Epidermal melanocyte (primary cell): ENCODE measurements at regions not wholly inside any gene's neighbourhood (a gene's known extent, or its start where the extent isn't known, plus 50 kb on each side); places are given as distances from the start of the nearest gene placed in this dataset.

Experiments used
- DNase-seq: peaks from one replicate; pipeline ENCODE4 v3.0.0; 2011; ENCODE audit warnings: low spot score; ENCODE audit not compliant: insufficient read length

DNA sequence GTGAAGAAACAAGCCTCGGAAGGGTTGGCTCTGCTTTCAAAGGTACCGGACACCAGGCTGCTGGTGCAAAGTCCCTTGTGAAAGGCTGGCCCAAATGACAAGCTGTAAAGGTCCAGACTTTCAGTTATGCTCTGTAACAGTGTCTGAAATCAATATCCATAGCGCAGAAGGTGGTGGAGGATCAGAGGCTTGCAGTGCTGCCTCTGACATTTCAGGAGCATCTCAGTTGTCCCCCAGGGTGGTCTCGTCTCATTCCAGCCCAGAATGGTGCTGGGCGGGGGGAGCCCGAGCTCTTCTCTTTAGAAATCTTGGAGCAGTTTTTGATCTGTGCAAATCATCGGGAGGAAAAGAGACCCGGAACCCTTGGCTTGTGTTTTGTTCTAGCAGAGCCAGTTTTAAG, 402.3 kb upstream of the RGMA start:
- DNase-seq, result no peak

DNA sequence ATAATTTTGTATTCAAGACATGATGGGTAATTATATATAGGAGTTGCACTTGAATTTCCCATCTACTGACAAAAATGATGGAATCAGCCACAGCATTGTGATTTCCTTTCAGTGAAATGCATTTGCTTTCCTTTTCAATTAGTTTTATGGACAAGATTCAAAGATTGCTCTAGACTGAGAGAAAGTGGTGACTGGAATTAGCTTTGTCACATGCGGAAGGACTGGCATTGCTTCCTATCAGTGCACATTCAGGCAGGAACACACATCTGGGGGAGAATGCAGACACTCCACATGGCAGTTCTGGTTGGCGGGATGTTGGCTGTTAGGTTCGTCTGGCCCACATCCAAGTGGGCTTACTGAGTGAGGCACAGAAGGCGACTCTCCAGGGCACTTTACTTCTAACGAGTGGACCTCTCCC, 399.3 kb upstream of the RGMA start:
- no peak for DNase-seq

DNA sequence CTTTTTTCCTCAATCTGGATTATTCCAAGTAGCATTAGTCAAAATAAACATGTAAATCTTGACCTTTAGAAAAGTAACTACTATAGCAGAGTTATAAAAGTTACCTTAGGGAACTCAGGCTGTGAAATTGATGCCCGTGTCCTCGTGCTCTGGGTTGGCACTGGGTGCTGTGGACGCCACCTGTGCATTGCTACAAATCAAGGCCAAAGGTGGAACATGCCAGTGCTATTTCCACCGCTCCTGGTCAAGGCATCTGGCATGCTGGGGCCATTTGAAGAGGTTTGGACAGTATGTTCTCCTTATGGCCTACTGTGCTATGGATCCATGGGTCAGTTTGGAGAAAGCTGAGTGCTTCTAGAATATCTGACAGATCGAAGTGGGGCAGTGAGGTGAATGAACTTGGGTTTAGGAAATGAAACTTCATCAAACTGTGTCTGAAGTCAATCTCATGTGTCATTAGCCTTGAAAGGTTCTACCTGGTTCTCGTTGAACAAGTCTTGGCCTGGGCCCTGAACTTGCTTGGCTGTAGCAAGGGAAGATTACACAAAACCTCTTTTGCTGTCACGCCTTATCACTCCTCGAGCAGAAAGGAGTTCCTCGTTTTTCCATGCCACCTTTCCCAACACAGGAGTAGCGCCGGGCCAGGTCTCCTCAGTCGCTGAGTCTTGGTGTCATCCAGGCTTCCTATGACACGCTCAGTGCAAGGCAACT, 397.6 kb upstream of the RGMA start:
- DNase-seq, result no peak

DNA sequence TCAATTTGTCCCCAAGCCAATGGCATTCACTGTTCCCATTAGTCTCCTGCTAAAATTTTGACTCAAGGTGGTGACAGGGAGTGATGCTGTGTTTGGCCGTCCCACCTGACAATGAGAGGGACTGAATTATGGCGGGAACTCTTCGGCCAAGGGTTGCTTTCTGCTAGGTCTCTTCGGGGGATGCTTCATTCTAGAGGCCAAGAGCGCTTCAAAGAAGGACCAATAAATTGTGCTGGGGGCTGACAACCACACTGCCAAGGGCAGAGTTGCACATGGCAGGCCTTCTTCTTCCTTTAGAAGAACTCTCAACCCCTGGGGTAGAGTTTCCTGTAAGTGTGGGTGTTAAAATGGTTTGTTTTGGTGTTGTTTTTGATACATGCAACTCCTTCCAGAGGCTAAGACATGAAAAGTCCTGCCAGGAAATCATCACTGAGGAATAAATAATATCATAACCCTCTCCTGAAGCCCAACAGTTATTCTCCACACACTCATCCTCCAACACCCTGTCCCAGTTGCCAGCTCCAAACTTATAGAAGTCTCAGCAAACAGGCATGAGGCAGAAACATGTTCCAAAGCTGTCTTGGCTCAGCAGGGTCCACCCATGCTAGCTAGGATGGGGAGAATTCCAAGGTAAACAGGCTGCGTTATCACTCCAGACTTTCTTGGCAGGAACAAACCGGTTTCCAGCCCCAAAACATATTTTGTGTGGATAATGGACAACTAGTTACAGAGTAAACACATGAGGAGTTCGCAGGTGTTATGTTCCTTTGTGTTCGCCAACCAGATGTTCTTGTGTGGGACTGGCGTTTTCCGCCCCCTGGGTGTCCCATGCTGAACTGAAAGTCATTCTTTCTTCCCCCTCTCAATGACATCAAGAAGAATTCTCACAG, 396.7 kb upstream of the RGMA start:
- no peak for DNase-seq

DNA sequence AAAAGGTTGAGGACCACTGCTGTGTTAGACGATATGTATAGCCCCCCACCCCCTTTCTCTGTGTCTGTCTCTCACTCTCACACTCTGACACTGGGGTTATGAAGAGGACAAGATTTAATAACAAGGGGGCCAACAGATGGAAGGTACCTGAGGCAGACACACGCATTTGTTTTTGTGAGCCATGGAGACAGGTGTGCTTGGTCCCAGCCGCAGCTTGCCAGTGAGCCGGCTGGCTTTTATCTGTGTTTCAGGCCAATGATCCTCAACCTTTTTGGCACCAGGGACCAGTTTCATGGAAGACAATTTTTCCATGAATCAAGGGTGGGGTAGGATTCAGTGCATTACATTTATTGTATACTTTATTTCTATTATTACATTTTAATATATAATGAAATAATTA, 394.9 kb upstream of the RGMA start:
- DNase-seq, result no peak

DNA sequence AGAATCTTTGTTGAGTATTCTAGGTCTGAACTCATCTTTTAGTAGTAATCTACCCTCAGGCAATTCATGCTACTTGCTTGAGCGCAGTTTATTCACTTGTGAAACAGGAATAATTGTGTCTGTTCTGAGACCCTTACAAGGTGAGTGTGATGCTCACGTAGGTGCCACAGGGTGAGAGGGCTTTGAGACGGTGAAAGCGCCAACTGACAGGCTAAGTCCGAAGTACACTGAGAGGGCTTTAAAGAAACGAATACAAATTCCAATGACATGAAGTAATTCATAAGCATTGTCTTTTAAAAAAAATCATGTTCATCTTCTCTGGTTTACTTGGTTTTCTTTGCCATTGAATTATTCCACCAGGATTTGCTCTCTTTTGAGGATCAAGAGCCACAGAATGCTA, 393.7 kb upstream of the RGMA start:
- DNase-seq, result no peak

DNA sequence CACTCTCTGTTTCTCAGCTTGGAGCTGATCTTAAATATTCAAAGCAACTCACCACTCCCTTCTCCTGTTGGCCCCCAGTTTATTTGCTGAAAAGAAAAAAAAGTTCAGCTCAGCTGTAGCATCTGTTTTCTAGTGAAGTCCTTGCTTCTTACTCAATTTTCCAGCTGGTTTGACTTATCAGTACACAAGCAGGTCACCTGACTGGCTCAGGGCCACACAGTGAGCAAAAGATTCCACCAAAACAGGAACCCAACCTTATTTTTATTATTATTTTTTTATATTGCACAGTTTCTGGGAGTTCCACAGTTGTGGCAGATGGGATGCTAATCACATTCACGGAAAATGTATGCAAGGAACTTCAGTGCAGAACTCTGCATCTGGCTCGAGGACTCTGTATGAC, 390.7 kb upstream of the RGMA start:
- no peak for DNase-seq

DNA sequence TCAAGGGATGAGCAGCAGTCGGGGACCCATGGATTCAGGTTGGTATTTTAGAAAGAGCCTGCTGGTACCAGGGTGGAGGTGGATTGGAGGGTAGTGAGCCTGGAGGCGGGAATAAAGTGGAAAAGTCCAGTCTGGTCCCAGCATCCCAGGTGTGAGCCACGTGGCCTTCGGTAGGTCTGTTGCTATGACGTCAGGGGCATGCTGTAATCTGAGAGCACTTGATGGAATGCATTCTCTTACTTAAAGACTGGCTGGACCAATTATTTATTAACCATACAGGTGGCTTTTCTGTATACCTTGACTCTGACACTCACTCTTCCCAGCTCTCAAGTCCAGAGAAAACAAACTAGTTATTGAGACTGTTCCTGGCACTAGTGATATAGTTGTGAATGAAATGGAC, 389.9 kb upstream of the RGMA start:
- no peak for DNase-seq

DNA sequence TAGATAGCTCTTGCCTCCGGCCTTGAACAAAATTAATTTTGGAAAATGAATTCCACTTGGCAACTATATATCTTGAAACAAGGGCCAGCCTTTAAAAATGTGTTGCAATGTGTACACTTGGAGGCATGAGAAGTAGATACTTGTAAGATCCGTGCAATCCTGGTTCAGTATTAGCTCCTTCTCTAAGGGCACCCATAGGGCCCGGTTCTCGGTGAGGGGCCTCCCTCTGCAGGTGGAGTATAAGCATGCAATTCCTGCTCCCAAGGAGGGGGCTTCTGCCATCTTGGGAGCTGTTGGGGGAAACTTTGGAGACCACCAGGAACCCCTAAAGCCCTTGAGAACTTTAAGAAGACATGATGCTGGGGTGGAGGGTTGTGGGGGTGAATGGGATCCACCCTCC, 388.7 kb upstream of the RGMA start:
- DNase-seq, result no peak

DNA sequence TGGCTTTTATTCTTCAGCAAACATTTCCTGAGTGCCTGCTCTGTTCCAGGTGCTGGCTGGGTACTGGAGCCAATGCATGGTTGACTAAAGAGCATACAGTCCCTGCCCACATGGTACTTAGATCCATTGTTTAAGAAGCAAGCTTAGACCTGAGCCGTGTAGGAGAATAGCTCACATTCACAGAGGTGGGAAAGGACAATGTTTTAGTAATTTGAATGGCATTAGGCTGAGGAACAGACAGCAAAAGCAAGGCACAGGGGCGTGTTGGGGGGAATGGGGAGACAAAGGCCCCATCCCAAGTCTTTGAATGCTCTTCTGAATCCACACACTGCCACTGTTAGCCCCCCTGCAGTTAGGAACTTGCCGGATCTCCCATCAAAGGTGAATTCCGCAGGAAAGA, 388.2 kb upstream of the RGMA start:
- no peak for DNase-seq

DNA sequence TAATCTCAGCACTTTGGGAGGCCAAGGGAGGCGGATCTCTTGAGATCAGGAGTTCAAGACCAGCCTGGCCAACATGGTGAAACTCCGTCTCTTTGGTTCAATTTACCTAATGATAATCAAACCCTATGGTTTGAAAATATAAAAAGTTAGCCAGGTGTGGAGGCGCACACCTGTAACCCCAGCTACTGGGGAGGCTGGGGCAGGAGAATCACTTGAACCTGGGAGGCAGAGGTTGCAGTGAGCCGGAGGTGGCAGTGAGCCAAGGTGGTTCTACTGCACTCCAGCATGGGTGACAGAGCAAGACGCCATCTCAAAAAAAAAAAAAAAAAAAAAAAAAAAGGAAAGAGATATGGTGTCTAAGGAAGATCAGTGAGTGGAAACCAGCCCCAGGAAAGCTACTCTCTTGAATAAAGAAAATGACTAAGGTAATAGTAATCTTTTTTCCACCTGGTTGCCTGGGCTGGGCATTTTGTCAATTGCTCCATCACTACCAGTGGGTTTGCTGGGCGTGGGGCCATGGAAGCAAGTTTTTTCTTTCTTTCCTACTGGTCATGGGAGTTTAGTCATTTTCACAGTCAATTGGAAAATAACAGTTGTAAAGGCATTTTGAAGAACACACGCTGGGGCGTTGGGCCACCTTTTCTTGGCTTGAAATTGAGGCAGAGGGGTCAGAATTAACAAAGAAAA, 387.6 kb upstream of the RGMA start:
- no peak for DNase-seq

DNA sequence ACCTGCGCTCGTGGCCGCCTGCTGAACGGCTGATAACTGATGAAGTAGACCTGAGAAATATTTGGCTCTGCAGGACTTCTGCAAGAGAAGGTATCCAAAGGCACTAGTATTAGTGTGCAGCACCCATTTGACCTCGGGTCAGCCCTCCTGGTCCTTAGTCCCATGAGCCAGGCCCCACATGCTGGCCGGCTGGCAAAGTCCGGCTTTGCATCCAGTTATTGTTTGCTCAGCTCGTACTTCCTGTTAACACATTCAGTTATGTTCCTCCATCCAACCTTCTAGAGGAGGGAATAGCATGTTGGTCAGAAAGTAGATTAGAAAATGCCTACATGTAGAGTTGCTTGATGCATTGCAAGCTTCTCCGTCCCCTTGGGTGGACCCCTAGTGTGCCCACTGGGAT, 385.7 kb upstream of the RGMA start:
- DNase-seq, result no peak

DNA sequence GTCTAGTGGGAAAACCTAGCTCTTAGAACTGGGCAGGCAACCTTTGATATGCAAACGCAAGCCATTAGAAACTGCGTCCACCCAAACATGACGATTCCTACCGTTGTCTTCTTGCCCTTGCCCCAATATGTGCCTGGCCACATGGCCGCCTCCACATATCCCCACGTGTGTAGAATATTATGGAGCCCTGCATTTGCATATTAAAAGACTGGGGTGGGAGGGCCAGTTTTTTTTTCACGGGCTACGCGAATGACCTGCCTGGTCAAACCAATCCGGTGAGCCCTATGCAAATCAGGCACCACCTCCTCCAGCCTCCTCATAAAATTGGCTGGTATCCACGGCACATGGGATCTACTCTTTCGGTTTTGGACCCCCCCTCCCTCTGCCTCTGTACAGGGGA, 381.0 kb upstream of the RGMA start:
- no peak for DNase-seq

DNA sequence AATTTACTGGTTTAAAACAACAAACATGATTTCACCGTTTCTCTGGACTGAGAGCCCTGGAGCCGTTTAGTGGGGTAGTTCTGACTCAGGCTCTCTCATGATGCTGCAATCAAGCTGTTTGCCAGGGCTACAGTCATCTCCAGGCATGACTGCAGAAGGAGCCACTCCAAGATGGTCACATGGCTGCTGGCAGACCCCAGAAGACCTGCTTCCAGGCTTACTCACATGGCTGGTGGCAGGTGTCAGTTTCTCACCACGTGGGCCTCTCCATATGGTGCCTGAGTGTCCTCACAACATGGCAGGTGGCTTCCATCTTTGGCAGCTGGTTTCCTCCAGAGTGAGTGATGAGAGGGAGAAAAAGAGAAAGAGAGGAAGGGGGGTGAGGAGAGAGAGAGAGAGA, 378.3 kb upstream of the RGMA start:
- DNase-seq, result no peak

DNA sequence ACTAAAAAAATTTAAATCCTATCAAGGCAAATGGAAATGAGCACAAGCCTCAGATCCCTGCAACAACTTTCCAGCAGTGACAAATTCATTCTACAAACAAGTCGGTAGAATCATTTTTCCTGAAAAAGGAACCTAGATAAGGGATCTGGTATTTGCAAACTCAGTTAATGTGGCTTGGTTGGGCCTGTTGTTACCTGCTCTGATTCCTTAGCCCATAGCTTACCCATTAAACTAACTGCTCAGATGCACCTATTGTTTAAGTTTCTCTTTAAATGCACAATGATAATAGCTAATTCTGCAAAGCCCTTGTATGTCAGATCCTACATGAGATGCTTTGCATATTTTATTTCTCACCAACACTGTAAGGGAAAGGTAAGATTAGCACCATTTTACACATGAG, 377.4 kb upstream of the RGMA start:
- DNase-seq, result no peak

DNA sequence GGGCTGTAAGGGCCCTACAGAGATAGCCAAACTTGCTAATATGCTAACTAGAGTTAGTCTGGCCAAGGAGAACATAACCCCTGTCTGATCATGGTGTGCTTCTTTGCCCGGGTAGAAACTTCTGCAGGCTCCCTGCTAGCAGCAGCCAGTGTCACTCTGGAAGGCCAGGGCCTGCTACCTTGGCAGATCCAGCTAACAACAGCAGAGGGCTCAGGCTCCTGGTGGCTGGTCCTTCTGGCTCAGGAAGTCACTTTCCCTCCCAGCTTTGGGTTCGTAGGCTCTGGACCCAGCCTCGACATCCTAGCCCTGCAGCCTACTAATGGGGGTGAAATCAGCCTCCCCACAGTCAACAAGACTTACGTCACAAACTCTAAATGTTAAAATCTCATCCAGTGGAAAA, 373.7 kb upstream of the RGMA start:
- DNase-seq, result no peak

DNA sequence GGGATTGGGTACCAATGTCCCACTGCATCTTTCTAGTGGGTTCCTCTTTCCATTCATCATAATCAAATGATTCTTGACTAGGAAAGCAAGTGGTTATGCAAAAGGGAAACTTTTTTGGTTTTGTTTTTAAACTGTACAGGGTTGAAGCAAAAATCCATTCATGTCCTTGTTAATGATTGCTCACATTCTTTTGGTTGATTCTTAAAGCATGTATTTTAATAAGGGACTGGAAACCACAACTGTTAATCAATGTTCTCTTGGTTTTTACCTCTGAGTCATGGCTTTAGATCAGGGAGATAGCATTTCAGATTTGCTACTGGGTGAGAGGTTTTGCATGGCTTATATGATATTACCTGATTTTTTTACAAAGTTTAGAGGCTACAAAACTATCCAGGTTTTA, 371.7 kb upstream of the RGMA start:
- no peak for DNase-seq

DNA sequence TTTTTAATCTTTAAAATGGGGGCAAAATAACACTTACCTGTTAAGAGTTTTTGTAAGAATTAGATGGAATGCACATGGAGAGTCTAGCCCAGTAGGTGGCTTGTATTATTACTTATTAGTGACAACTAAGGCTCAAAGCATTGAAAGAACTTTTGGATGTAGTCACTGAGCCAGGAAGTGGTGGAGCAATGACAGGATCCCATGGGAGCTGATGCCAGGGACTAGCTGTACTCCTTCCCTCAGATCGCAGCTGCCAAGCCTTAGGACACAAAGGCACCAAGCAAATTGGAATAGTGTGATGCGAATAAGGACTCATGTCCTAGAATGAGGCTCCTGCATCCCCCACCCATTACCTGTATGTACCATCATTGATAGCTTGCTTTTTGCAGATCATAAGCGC, 370.4 kb upstream of the RGMA start:
- DNase-seq, result no peak

DNA sequence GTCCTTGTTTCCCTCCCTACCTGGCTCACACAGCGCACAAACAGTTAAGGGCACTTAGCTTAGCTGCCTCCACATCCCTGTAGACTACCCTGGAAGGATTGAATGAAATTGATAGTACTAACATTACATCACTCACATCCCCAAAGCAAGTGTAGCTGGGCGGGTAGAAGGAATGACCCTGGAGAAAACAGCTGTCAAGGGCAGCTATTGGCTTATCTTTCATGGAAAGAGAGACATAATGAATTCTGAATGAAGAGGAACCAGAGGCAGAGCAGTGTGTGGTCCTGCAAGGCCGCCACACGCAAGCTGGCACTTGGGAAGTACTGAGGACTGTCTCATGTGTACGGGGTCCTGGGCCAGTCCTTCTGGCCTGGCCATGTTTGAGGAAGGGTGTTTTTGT, 369.6 kb upstream of the RGMA start:
- no peak for DNase-seq

DNA sequence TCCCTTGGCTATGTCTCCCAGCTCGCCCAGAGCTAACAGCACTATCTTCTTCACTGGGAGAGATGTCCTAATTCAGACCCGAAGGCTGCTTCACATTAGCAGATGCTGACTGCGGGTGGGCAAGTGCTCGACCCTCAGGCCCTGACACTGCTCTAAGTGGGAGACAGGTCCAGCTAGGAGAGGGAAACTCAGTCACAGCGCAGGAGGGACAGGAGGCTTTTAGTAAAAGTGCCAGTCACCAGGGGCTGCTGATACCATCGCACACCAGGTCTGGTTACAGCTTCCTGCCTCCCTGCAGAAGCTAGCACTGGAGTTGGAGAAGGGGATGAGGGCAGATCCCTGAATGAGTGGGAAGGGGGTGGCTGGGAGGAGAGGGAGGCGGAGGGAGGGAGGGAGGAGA, 365.8 kb upstream of the RGMA start:
- DNase-seq, result no peak

DNA sequence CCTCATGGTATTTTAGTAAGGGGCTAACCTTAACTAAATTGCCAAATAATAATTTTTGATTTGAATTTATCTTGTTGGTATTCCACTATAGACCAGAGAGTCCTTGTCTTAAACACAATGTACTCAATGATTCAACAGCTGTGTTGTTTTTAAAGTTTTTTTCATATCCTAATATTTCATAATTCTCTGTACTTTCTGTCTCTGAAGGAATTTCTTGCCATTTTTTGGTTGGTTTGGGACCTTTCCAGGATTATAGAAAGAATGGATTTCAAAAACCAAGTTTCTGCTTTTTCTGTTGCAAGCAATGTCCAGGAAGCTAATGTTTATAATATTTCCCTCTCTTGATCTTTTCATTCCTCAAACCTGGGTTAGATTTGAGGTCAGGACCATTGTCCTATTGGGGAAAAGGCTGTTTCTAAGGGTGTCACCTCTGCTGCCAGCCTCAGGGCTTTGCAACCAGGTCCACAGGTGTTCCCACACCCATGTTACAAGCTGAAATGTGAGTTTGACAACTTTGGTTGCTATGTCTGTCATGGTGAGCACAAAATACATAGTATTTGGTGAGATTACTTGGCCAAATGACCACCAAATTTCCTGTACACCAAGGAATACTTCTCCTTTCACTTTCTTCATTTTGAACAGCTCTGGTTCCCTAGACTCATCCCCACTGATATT, 363.7 kb upstream of the RGMA start:
- no peak for DNase-seq

DNA sequence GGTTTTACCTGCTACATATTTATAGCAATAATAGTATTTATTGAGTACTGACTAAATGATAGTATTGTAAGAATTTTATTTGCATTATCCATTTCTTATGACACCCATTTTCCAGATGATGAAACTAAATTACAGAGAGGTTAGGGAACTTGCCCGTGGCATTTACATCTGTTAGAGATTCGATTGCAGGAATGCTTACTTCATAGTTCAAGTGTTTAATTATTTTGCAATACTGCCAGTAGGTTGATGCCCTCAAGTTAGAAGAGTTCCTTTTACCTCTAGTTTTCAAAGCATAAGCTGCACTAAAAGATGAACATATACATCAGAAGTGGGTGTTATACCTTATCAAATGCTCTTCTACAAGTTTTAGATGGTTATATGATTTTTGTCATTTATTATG, 362.8 kb upstream of the RGMA start:
- no peak for DNase-seq
